PC-9 (cell line): ENCODE measurements at regions not wholly inside any gene's neighbourhood (a gene's known extent, or its start where the extent isn't known, plus 50 kb on each side); places are given as distances from the start of the nearest gene placed in this dataset.

ENCODE experiments used
- BruUV-seq: library from RNA; stranded (reverse); fragments of 400-500 nt; replicated peaks from 2 replicates; lab custom pipeline; 2021; lab: Mats Ljungman, UMichigan
- CTCF ChIA-PET: fragments of 300-600 bp; sonication (Branson Sonifier 250); formaldehyde crosslinking; loops from one replicate; lab custom pipeline; 2022; ENCODE audit warnings: antibody characterized with exemption; lab: Charles Lee
- POLR2A ChIA-PET: fragments of 300-600 bp; sonication (Branson Sonifier 250); formaldehyde crosslinking; loops from one replicate; lab custom pipeline; 2022; ENCODE audit warnings: antibody characterized with exemption; ENCODE audit not compliant: unreplicated experiment; lab: Charles Lee
- DNase-seq, 2 experiments: peaks; one replicate each; pipeline versions ENCODE4 v3.0.0 to v3.0.0-alpha.2; 2015 to 2022; ENCODE audit warnings: mixed read lengths in 1 of 2
- H2AFZ ChIP-seq: fragments of 200-600 bp; sonication (generic); 2 replicates; pipeline ENCODE4 v1.8.1; 2017; ENCODE audit warnings: antibody characterized with exemption
- H3F3A ChIP-seq: fragments of 200-600 bp; sonication (generic); 2 replicates; pipeline ENCODE4 v1.8.1; 2017; ENCODE audit warnings: antibody characterized with exemption, mild to moderate bottlenecking, low read depth; ENCODE audit not compliant: insufficient read depth
- H3K27ac ChIP-seq: fragments of 200-600 bp; sonication (generic); 2 replicates; pipeline ENCODE4 v1.6.1; 2016; ENCODE audit warnings: mixed run types
- H3K27me3 ChIP-seq: fragments of 200-600 bp; sonication (generic); 2 replicates; pipeline ENCODE4 v1.6.1; 2016; ENCODE audit warnings: low read depth, mixed run types; ENCODE audit not compliant: insufficient read depth
- H3K36me3 ChIP-seq: fragments of 200-600 bp; sonication (generic); 2 replicates; pipeline ENCODE4 v1.6.1; 2016; ENCODE audit warnings: low read depth, mixed run types
- H3K4me1 ChIP-seq: fragments of 200-600 bp; sonication (generic); replicated peaks from 2 replicates; pipeline ENCODE4 v1.6.1; 2016; ENCODE audit warnings: mixed run types; ENCODE audit not compliant: insufficient read depth
- H3K4me2 ChIP-seq: fragments of 200-600 bp; sonication (generic); 2 replicates; pipeline ENCODE4 v1.6.1; 2017; ENCODE audit warnings: mixed run types
- H3K4me3 ChIP-seq: fragments of 200-600 bp; sonication (generic); 2 replicates; pipeline ENCODE4 v1.6.1; 2016; ENCODE audit warnings: mixed run types
- H3K79me2 ChIP-seq: fragments of 200-600 bp; sonication (generic); 2 replicates; pipeline ENCODE4 v1.6.1; 2017; ENCODE audit warnings: low read depth, mixed run types
- H3K9me2 ChIP-seq: fragments of 200-600 bp; sonication (generic); 2 replicates; pipeline ENCODE4 v1.8.1; 2017; ENCODE audit warnings: mild to moderate bottlenecking; ENCODE audit not compliant: insufficient read depth
- H3K9me3 ChIP-seq: fragments of 200-600 bp; sonication (generic); 2 replicates; pipeline ENCODE4 v1.8.1; 2016; ENCODE audit warnings: low read depth; ENCODE audit not compliant: insufficient read depth
- H4K20me1 ChIP-seq: fragments of 200-600 bp; sonication (generic); 2 replicates; pipeline ENCODE4 v1.8.1; 2017; ENCODE audit not compliant: insufficient read depth
- EZH2 ChIP-seq: fragments of 200-600 bp; sonication (generic); IDR thresholded peaks from 2 replicates; pipeline ENCODE4 v1.8.0; 2017; ENCODE audit warnings: antibody characterized with exemption, low read depth
- intact Hi-C: fragments of 100-400 bp; cut with micrococcal nuclease; formaldehyde crosslinking; loops from one replicate; pipeline ENCODE4 v1.10.0; 2022; ENCODE audit not compliant: unreplicated experiment
- TF ChIP-seq, protein P1 (sequence below): fragments of 200-600 bp; sonication (generic); conservative IDR thresholded peaks from 2 replicates; pipeline ENCODE4 v1.6.1; 2017; ENCODE audit warnings: mixed run types, antibody characterized with exemption, mild to moderate bottlenecking, moderate library complexity

GRCh38 chr21:34289856-34290255 is 74.0 kb upstream of the KCNE2 start:
- peaks cover 5% of the 10 kb centered on the region; the same call in 1 of the 2 replicates for H3K27me3 ChIP-seq
- intact Hi-C loops: no loop called here
- H3K9me3 ChIP-seq: no peaks in the 10 kb centered on the region
- no peak for DNase-seq
- H3K4me3 ChIP-seq: no peak overlapping the region
- H3K4me2 ChIP-seq: no peak overlapping the region
- POLR2A ChIA-PET: no interaction called here
- H3K79me2 ChIP-seq: no peaks in the 10 kb centered on the region
- TF ChIP-seq EZH2: no peak
- TF ChIP-seq, protein P1, sequence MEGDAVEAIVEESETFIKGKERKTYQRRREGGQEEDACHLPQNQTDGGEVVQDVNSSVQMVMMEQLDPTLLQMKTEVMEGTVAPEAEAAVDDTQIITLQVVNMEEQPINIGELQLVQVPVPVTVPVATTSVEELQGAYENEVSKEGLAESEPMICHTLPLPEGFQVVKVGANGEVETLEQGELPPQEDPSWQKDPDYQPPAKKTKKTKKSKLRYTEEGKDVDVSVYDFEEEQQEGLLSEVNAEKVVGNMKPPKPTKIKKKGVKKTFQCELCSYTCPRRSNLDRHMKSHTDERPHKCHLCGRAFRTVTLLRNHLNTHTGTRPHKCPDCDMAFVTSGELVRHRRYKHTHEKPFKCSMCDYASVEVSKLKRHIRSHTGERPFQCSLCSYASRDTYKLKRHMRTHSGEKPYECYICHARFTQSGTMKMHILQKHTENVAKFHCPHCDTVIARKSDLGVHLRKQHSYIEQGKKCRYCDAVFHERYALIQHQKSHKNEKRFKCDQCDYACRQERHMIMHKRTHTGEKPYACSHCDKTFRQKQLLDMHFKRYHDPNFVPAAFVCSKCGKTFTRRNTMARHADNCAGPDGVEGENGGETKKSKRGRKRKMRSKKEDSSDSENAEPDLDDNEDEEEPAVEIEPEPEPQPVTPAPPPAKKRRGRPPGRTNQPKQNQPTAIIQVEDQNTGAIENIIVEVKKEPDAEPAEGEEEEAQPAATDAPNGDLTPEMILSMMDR: no peak
- no peaks in the 10 kb centered on the region for H3K36me3 ChIP-seq
- no peak overlapping the region for H3K27ac ChIP-seq
- H3K4me1 ChIP-seq: no peaks in the 10 kb centered on the region
- no peaks in the 10 kb centered on the region for H4K20me1 ChIP-seq
- H2AFZ ChIP-seq: no peak overlapping the region
- no peaks in the 10 kb centered on the region for H3F3A ChIP-seq
- BruUV-seq: no TSS peak
- H3K9me2 ChIP-seq: no peaks in the 10 kb centered on the region
- CTCF ChIA-PET: no interaction called here

GRCh38 chr21:34296878-34297277 is 66.9 kb upstream of the KCNE2 start:
- Histone ChIP-seq H3K9me3 (no peaks in the 10 kb centered on the region), H3F3A (no peaks in the 10 kb centered on the region), H3K27ac (no peak overlapping the region), H3K4me3 (no peak overlapping the region), H3K4me2 (no peak overlapping the region), H4K20me1 (no peaks in the 10 kb centered on the region), H2AFZ (no peak overlapping the region), H3K27me3 (peaks cover 15% of the 10 kb centered on the region; the same call in 1 of the 2 replicates), H3K36me3 (no peaks in the 10 kb centered on the region), H3K9me2 (no peaks in the 10 kb centered on the region), H3K4me1 (no peaks in the 10 kb centered on the region), H3K79me2 (no peaks in the 10 kb centered on the region)
- intact Hi-C loops: no loop called here
- BruUV-seq: no TSS peak
- TF ChIP-seq, protein P1: no peak
- ChIA-PET POLR2A (no interaction called here), CTCF (no interaction called here)
- DNase-seq: no peak

- Histone ChIP-seq H3K27ac (no peak overlapping the region), H3F3A (no peaks in the 10 kb centered on the region), H3K4me3 (no peak overlapping the region), H3K9me2 (no peaks in the 10 kb centered on the region), H3K4me2 (no peak overlapping the region), H4K20me1 (no peaks in the 10 kb centered on the region), H2AFZ (no peak overlapping the region), H3K9me3 (no peaks in the 10 kb centered on the region), H3K27me3 (peaks cover 19% of the 10 kb centered on the region), H3K79me2 (no peaks in the 10 kb centered on the region), H3K36me3 (no peaks in the 10 kb centered on the region), H3K4me1 (no peaks in the 10 kb centered on the region)
- POLR2A ChIA-PET: no interaction called here
- intact Hi-C loops: no loop called here
- TF ChIP-seq EZH2: no peak
- TF ChIP-seq, protein P1: no peak
- no TSS peak for BruUV-seq
- CTCF ChIA-PET: no interaction called here
- DNase-seq: no peak
Measured at GRCh38 chr21:34298534-34299167, 65.2 kb upstream of the KCNE2 start.
